CD4-positive, alpha-beta T cell (primary cell): ENCODE measurements at regions not wholly inside any gene's neighbourhood (a gene's known extent, or its start where the extent isn't known, plus 50 kb on each side); places are given as distances from the start of the nearest gene placed in this dataset.

Experiments used
- ATAC-seq: fragments of 200-7000 bp; cut with Tn5 transposase; one replicate; pipeline ENCODE4 v1.10.0; 2022; ENCODE audit warnings: mild to moderate bottlenecking; ENCODE audit not compliant: poor library complexity
- CTCF ChIA-PET: fragments of 350-600 bp; sonication (Branson Sonifier 250); formaldehyde crosslinking; loops from one replicate; lab custom pipeline; 2021; ENCODE audit warnings: antibody characterized with exemption, inconsistent platforms; lab: Charles Lee
- POLR2A ChIA-PET: fragments of 350-600 bp; sonication (Branson Sonifier 250); formaldehyde crosslinking; loops from one replicate; lab custom pipeline; 2021; ENCODE audit warnings: antibody characterized with exemption, inconsistent platforms; lab: Charles Lee
- DNase-seq, 14 experiments: peaks; one replicate each; pipeline ENCODE4 v3.0.0-alpha.2; 2013 to 2020; ENCODE audit warnings: mixed read lengths in 2 of 14
- H3K27ac ChIP-seq, 2 donors: one replicate each; pipeline versions ENCODE4 v1.5.1 to v1.7.0; 2013; ENCODE audit warnings: low read length in 2 of 2, low read depth in 1 of 2, mild to moderate bottlenecking in 1 of 2
- H3K27me3 ChIP-seq, 2 experiments: 1 replicate in 1 of 2; 2 replicates in 1 of 2; pipeline versions ENCODE4 v1.6.1 to v1.7.0; 2013; ENCODE audit warnings: low read length in 2 of 2, control low read depth in 1 of 2, mild to moderate bottlenecking in 1 of 2, moderate library complexity in 1 of 2; ENCODE audit not compliant: insufficient read depth in 2 of 2, control insufficient read depth in 1 of 2
- H3K36me3 ChIP-seq: one replicate; pipeline ENCODE4 v1.6.1; 2013; ENCODE audit warnings: low read length, control low read depth; ENCODE audit not compliant: insufficient read depth
- H3K4me1 ChIP-seq: one replicate; pipeline ENCODE4 v1.6.1; 2013; ENCODE audit warnings: low read length, control low read depth; ENCODE audit not compliant: insufficient read depth
- H3K4me3 ChIP-seq: one replicate; pipeline ENCODE4 v1.5.1; 2013; ENCODE audit warnings: mild to moderate bottlenecking, low read length, moderate library complexity
- H3K9me3 ChIP-seq, 2 experiments: 1 replicate in 1 of 2; 2 replicates in 1 of 2; pipeline versions ENCODE4 v1.6.1 to v1.7.0; 2013; ENCODE audit warnings: low read length in 2 of 2, mild to moderate bottlenecking in 2 of 2, control low read depth in 1 of 2, moderate library complexity in 1 of 2; ENCODE audit not compliant: control insufficient read depth in 1 of 2, insufficient read depth in 1 of 2
- H3K27ac Mint-ChIP-seq: one replicate; pipeline ENCODE4 v1.8.0; 2020; ENCODE audit warnings: mixed read lengths
- H3K27me3 Mint-ChIP-seq: one replicate; pipeline ENCODE4 v1.8.0; 2021; ENCODE audit warnings: mixed read lengths
- H3K36me3 Mint-ChIP-seq: one replicate; pipeline ENCODE4 v1.8.0; 2021; ENCODE audit warnings: low read depth, mixed read lengths
- H3K4me1 Mint-ChIP-seq: one replicate; pipeline ENCODE4 v1.8.0; 2021; ENCODE audit warnings: low read depth, mixed read lengths
- H3K4me3 Mint-ChIP-seq: one replicate; pipeline ENCODE4 v1.8.0; 2020; ENCODE audit warnings: mild to moderate bottlenecking, mixed read lengths
- H3K9me3 Mint-ChIP-seq: one replicate; pipeline ENCODE4 v1.8.0; 2020; ENCODE audit warnings: mixed read lengths
- intact Hi-C, 2 experiments: fragments of 100-400 bp; cut with DNase I in 1 of 2; cut with micrococcal nuclease in 1 of 2; formaldehyde crosslinking; loops; one replicate each; pipeline versions ENCODE4 v1.15.1 to v1.9.0; 2023 to 2025; cut with DNase I, micrococcal nuclease
- TF ChIP-seq, protein P1 (sequence below): fragments of 200-600 bp; IDR thresholded peaks from one replicate; pipeline ENCODE4 v1.8.0; 2022; ENCODE audit warnings: antibody characterized with exemption, mild to moderate bottlenecking

DNA sequence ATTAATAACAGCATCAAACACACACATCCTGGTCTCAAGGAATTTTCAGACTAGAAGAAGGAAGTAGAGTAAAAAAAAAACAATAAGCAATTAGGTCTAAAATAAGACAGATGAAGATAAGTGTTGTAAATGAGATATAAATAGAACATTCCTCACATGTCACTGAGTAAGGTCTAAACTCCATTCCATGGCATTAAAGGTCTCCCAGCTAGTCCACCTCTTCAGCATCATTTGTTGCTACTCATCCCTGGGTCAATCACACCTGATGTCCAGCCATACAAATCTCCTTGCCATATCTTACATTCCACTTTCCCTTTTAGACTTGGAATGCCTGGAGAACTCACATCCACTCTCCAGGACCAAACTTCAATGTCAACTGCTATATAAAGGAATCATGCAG lies 214.1 kb upstream of the KLF4 start:
- TF ChIP-seq, protein P1, sequence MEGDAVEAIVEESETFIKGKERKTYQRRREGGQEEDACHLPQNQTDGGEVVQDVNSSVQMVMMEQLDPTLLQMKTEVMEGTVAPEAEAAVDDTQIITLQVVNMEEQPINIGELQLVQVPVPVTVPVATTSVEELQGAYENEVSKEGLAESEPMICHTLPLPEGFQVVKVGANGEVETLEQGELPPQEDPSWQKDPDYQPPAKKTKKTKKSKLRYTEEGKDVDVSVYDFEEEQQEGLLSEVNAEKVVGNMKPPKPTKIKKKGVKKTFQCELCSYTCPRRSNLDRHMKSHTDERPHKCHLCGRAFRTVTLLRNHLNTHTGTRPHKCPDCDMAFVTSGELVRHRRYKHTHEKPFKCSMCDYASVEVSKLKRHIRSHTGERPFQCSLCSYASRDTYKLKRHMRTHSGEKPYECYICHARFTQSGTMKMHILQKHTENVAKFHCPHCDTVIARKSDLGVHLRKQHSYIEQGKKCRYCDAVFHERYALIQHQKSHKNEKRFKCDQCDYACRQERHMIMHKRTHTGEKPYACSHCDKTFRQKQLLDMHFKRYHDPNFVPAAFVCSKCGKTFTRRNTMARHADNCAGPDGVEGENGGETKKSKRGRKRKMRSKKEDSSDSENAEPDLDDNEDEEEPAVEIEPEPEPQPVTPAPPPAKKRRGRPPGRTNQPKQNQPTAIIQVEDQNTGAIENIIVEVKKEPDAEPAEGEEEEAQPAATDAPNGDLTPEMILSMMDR: no peak
- Histone ChIP-seq H3K4me1 (no peaks in the 10 kb centered on the region), H3K36me3 (no peaks in the 10 kb centered on the region), H3K27me3 (no peaks in the 10 kb centered on the region), H3K27ac (no peak overlapping the region), H3K9me3 (peaks cover 0 to 5% of the 10 kb centered on the region in 2 experiments), H3K4me3 (no peak overlapping the region)
- DNase-seq (no peak), ATAC-seq (no peak)
- Mint-ChIP-seq H3K4me1 (no peaks in the 10 kb centered on the region), H3K9me3 (peaks cover 7% of the 10 kb centered on the region), H3K36me3 (no peaks in the 10 kb centered on the region), H3K4me3 (no peak overlapping the region), H3K27me3 (no peaks in the 10 kb centered on the region), H3K27ac (no peak overlapping the region)
- intact Hi-C loops: no loop called here
- CTCF ChIA-PET: no interaction called here
- POLR2A ChIA-PET: no interaction called here

DNA sequence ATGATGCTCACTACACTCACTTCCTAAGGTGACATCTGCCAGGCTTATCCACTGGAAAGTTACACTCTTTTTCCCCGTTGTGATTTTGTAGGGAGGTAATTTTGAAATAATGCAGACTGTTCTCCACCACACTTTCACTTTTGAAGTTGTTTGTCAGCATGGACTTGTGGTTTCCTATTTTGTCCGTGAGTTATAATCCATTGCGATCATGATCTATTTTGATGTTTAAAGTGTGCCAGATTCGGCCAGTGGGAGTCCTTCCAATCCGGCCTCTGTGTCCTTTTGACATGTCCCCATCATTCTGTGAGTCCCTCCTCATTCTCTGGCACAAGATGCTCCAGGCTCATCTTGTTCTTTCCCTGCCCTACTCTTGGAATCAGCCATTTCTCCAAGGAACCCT lies 211.3 kb upstream of the KLF4 start:
- no peak overlapping the region for H3K27ac Mint-ChIP-seq
- H3K9me3 Mint-ChIP-seq: peaks cover 7% of the 10 kb centered on the region
- no peak overlapping the region for H3K27ac ChIP-seq
- peaks cover 0 to 5% of the 10 kb centered on the region in 2 experiments for H3K9me3 ChIP-seq
- no peak overlapping the region for H3K4me3 Mint-ChIP-seq
- CTCF ChIA-PET: no interaction called here
- H3K4me1 ChIP-seq: no peaks in the 10 kb centered on the region
- intact Hi-C loops: no loop called here
- H3K36me3 ChIP-seq: no peaks in the 10 kb centered on the region
- DNase-seq: no peak
- no peaks in the 10 kb centered on the region for H3K27me3 ChIP-seq
- H3K36me3 Mint-ChIP-seq: no peaks in the 10 kb centered on the region
- no peak overlapping the region for H3K4me3 ChIP-seq
- TF ChIP-seq, protein P1: no peak
- H3K4me1 Mint-ChIP-seq: no peaks in the 10 kb centered on the region
- POLR2A ChIA-PET: no interaction called here
- ATAC-seq: no peak
- no peaks in the 10 kb centered on the region for H3K27me3 Mint-ChIP-seq

DNA sequence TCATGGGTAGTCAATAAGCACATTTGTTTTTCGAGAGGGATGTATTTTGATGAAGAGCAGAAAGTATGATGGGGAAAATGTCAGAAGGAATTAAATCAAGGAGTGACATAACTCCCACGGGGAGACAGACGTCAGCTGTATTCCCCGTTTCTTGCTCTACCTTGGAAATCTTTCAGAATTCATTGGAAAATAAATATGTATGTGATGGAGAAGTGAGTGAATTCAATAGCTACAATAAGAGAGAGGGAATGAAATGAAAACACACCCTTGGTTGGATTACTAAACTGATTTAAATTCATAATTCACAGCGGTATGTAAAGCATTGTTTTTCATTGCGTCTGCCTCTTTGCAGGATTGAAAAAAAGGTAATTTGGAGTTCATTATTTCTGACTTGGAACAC lies 209.7 kb upstream of the KLF4 start:
- POLR2A ChIA-PET: no interaction called here
- Histone ChIP-seq H3K36me3 (no peaks in the 10 kb centered on the region), H3K27ac (no peak overlapping the region), H3K9me3 (peaks cover 0 to 4% of the 10 kb centered on the region in 2 experiments), H3K4me3 (no peak overlapping the region), H3K27me3 (no peaks in the 10 kb centered on the region), H3K4me1 (no peaks in the 10 kb centered on the region)
- Mint-ChIP-seq H3K36me3 (no peaks in the 10 kb centered on the region), H3K9me3 (peaks cover 7% of the 10 kb centered on the region), H3K4me3 (no peak overlapping the region), H3K27me3 (no peaks in the 10 kb centered on the region), H3K27ac (no peak overlapping the region), H3K4me1 (no peaks in the 10 kb centered on the region)
- ATAC-seq (no peak), DNase-seq (no peak)
- TF ChIP-seq, protein P1: no peak
- CTCF ChIA-PET: no interaction called here
- intact Hi-C loops: loop anchor here in 1 of 2 experiments (1.0 kb wide), 1 partner anchor 29 kb away; no protein-coding TSS in a partner anchor
